H9 (cell line): ENCODE measurements at regions not wholly inside any gene's neighbourhood (a gene's known extent, or its start where the extent isn't known, plus 50 kb on each side); places are given as distances from the start of the nearest gene placed in this dataset.

Experiments used
- DNase-seq: peaks from one replicate; pipeline ENCODE4 v3.0.0-alpha.2; 2017
- H2AFZ ChIP-seq: one replicate; pipeline ENCODE4 v1.6.1; 2013; ENCODE audit warnings: mild to moderate bottlenecking, low read length, control low read depth, moderate library complexity
- H2AK5ac ChIP-seq: 2 replicates; pipeline ENCODE4 v1.6.1; 2013; ENCODE audit warnings: low read length, control low read depth, mixed read lengths; ENCODE audit not compliant: insufficient read length
- H2BK120ac ChIP-seq: one replicate; pipeline ENCODE4 v1.6.1; 2013; ENCODE audit warnings: low read depth, mild to moderate bottlenecking, low read length, control low read depth, inconsistent platforms; ENCODE audit not compliant: poor library complexity, severe bottlenecking
- H2BK12ac ChIP-seq: 2 replicates; pipeline ENCODE4 v1.6.1; 2013; ENCODE audit warnings: low read length, control low read depth, mixed read lengths, low read depth; ENCODE audit not compliant: insufficient read length
- H2BK15ac ChIP-seq: 2 replicates; pipeline ENCODE4 v1.6.1; 2013; ENCODE audit warnings: low read depth, low read length, control low read depth
- H2BK20ac ChIP-seq: one replicate; pipeline ENCODE4 v1.6.1; 2013; ENCODE audit warnings: low read depth, mild to moderate bottlenecking, low read length, control low read depth, inconsistent platforms; ENCODE audit not compliant: poor library complexity, severe bottlenecking
- H2BK5ac ChIP-seq: 2 replicates; pipeline ENCODE4 v1.6.1; 2013; ENCODE audit warnings: low read length, control low read depth, mixed read lengths; ENCODE audit not compliant: insufficient read length
- H3K14ac ChIP-seq: 2 replicates; pipeline ENCODE4 v1.6.1; 2013; ENCODE audit warnings: low read length, control low read depth; ENCODE audit not compliant: insufficient read depth
- H3K18ac ChIP-seq: 2 replicates; pipeline ENCODE4 v1.6.1; 2013; ENCODE audit warnings: low read depth, mild to moderate bottlenecking, mixed read lengths, low read length, control low read depth; ENCODE audit not compliant: insufficient read length
- H3K23ac ChIP-seq: 2 replicates; pipeline ENCODE4 v1.6.1; 2013; ENCODE audit warnings: low read length, control low read depth, mixed read lengths, low read depth; ENCODE audit not compliant: insufficient read length
- H3K23me2 ChIP-seq: 2 replicates; pipeline ENCODE4 v1.6.1; 2013; ENCODE audit warnings: low read depth, mild to moderate bottlenecking, mixed read lengths, low read length, control low read depth; ENCODE audit not compliant: insufficient read length, poor library complexity, severe bottlenecking
- H3K27ac ChIP-seq: 2 replicates; pipeline ENCODE4 v1.5.1; 2013; ENCODE audit warnings: low read length, control low read depth, mixed read lengths, low read depth; ENCODE audit not compliant: insufficient read length
- H3K27me3 ChIP-seq: 2 replicates; pipeline ENCODE4 v1.6.1; 2013; ENCODE audit warnings: low read length, control low read depth, inconsistent platforms; ENCODE audit not compliant: insufficient read depth
- H3K4ac ChIP-seq: 2 replicates; pipeline ENCODE4 v1.6.1; 2013; ENCODE audit warnings: low read depth, mild to moderate bottlenecking, control low read depth, inconsistent platforms, low read length, moderate library complexity
- H3K4me1 ChIP-seq: 2 replicates; pipeline ENCODE4 v1.6.1; 2013; ENCODE audit warnings: low read length, control low read depth, inconsistent platforms; ENCODE audit not compliant: insufficient read depth
- H3K4me2 ChIP-seq: 2 replicates; pipeline ENCODE4 v1.6.1; 2013; ENCODE audit warnings: low read length, control low read depth, mixed read lengths; ENCODE audit not compliant: insufficient read length, insufficient read depth
- H3K56ac ChIP-seq: 2 replicates; pipeline ENCODE4 v1.6.1; 2013; ENCODE audit warnings: low read depth, mild to moderate bottlenecking, mixed read lengths, low read length, control low read depth; ENCODE audit not compliant: insufficient read length
- H3K79me1 ChIP-seq: 2 replicates; pipeline ENCODE4 v1.6.1; 2013; ENCODE audit warnings: low read depth, mild to moderate bottlenecking, moderate library complexity, low read length, control low read depth, inconsistent platforms; ENCODE audit not compliant: insufficient read depth, poor library complexity, severe bottlenecking
- H3K79me2 ChIP-seq: 2 replicates; pipeline ENCODE4 v1.6.1; 2013; ENCODE audit warnings: low read length, control low read depth, inconsistent platforms; ENCODE audit not compliant: insufficient read depth
- H3K9ac ChIP-seq: 2 replicates; pipeline ENCODE4 v1.6.1; 2013; ENCODE audit warnings: low read length, control low read depth, mixed read lengths; ENCODE audit not compliant: insufficient read length; ENCODE audit errors: extremely low read depth
- H3K9me3 ChIP-seq: one replicate; pipeline ENCODE4 v1.6.1; 2013; ENCODE audit warnings: low read depth, low read length, inconsistent platforms; ENCODE audit not compliant: control insufficient read depth
- H3T11ph ChIP-seq: one replicate; pipeline ENCODE4 v1.6.1; 2013; ENCODE audit warnings: mild to moderate bottlenecking, low read length, control low read depth, inconsistent platforms
- H4K20me1 ChIP-seq: one replicate; pipeline ENCODE4 v1.6.1; 2013; ENCODE audit not compliant: control insufficient read depth, insufficient read length, insufficient read depth
- H4K5ac ChIP-seq: 2 replicates; pipeline ENCODE4 v1.6.1; 2013; ENCODE audit warnings: low read depth, mild to moderate bottlenecking, mixed read lengths, low read length, control low read depth; ENCODE audit not compliant: insufficient read length
- H4K8ac ChIP-seq: replicated peaks from 2 replicates; pipeline ENCODE4 v1.6.1; 2013; ENCODE audit warnings: low read length, control low read depth, mixed read lengths, low read depth; ENCODE audit not compliant: insufficient read length
- H4K91ac ChIP-seq: 2 replicates; pipeline ENCODE4 v1.6.1; 2013; ENCODE audit warnings: low read depth, mild to moderate bottlenecking, moderate library complexity, mixed read lengths, low read length, control low read depth; ENCODE audit not compliant: insufficient read length
- H3K27ac Mint-ChIP-seq, 3 experiments: 2 replicates in 2 of 3; 3 replicates in 1 of 3; pipeline ENCODE4 v1.8.0; 2020 to 2021; ENCODE audit warnings: mixed read lengths in 3 of 3, mild to moderate bottlenecking in 1 of 3, moderate library complexity in 1 of 3
- H3K27me3 Mint-ChIP-seq: 2 replicates; pipeline ENCODE4 v1.8.0; 2021; ENCODE audit warnings: low read depth, mild to moderate bottlenecking, moderate library complexity, mixed read lengths
- H3K36me3 Mint-ChIP-seq, 3 experiments: 2 replicates in 2 of 3; 3 replicates in 1 of 3; pipeline ENCODE4 v1.8.0; 2020 to 2021; ENCODE audit warnings: low read depth in 3 of 3, mixed read lengths in 3 of 3; ENCODE audit not compliant: insufficient read depth in 1 of 3
- H3K4me1 Mint-ChIP-seq, 2 experiments: 2 replicates each; pipeline ENCODE4 v1.8.0; 2020; ENCODE audit warnings: mixed read lengths in 2 of 2
- H3K4me3 Mint-ChIP-seq, 2 experiments: 2 replicates in 1 of 2; 3 replicates in 1 of 2; pipeline ENCODE4 v1.8.0; 2020 to 2021; ENCODE audit warnings: mild to moderate bottlenecking in 2 of 2, mixed read lengths in 2 of 2, moderate library complexity in 1 of 2
- H3K9me3 Mint-ChIP-seq, 2 experiments: 2 replicates in 1 of 2; 3 replicates in 1 of 2; pipeline ENCODE4 v1.8.0; 2020; ENCODE audit warnings: mild to moderate bottlenecking in 2 of 2, mixed read lengths in 2 of 2, moderate library complexity in 1 of 2
- WGBS: extraction: QIAGEN DNeasy Blood & Tissue Kit; methylation state at CpG from one replicate; pipeline ENCODE4 v1.1.7; 2013; ENCODE audit warnings: missing lambda C conversion rate, low lambda C conversion rate, mixed read lengths; ENCODE audit not compliant: insufficient read length; ENCODE audit errors: extremely low coverage; 5-methylcytosine and 5-hydroxymethylcytosine counted together
- TF ChIP-seq, protein P1 (sequence below): fragments of 200-600 bp; sonication (generic); conservative IDR thresholded peaks from 3 replicates; pipeline ENCODE4 v1.8.0; 2021; ENCODE audit warnings: antibody characterized with exemption, mild to moderate bottlenecking

GRCh38 chr14:98321841-98322240 lies 950.2 kb downstream of the BCL11B start:
- H3K18ac ChIP-seq, result no peak overlapping the region
- H2AK5ac ChIP-seq, result no peak overlapping the region
- H3K9me3 ChIP-seq, result peaks cover 7% of the 10 kb centered on the region
- Mint-ChIP-seq H3K4me3 (no peak overlapping the region), H3K27ac (no peak overlapping the region), H3K4me1 (no peaks in the 10 kb centered on the region), H3K9me3 (peaks cover 20 to 26% of the 10 kb centered on the region in 2 experiments), H3K27me3 (no peaks in the 10 kb centered on the region), H3K36me3 (peaks cover 0 to 12% (median 5%) of the 10 kb centered on the region in 3 experiments; a peak in 4 of 7 replicates)
- H3K27ac ChIP-seq, result no peak overlapping the region
- no peak overlapping the region for H3K9ac ChIP-seq
- no peaks in the 10 kb centered on the region for H3K79me2 ChIP-seq
- no peak for DNase-seq
- TF ChIP-seq, protein P1, sequence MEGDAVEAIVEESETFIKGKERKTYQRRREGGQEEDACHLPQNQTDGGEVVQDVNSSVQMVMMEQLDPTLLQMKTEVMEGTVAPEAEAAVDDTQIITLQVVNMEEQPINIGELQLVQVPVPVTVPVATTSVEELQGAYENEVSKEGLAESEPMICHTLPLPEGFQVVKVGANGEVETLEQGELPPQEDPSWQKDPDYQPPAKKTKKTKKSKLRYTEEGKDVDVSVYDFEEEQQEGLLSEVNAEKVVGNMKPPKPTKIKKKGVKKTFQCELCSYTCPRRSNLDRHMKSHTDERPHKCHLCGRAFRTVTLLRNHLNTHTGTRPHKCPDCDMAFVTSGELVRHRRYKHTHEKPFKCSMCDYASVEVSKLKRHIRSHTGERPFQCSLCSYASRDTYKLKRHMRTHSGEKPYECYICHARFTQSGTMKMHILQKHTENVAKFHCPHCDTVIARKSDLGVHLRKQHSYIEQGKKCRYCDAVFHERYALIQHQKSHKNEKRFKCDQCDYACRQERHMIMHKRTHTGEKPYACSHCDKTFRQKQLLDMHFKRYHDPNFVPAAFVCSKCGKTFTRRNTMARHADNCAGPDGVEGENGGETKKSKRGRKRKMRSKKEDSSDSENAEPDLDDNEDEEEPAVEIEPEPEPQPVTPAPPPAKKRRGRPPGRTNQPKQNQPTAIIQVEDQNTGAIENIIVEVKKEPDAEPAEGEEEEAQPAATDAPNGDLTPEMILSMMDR, result no peak
- WGBS, result no CpG with 5 or more reads among the region's 3 CpGs
- H3T11ph ChIP-seq, result no peak overlapping the region
- no peaks in the 10 kb centered on the region for H3K4me1 ChIP-seq
- H2BK15ac ChIP-seq, result no peak overlapping the region
- no peak overlapping the region for H3K4me2 ChIP-seq
- H4K20me1 ChIP-seq, result no peaks in the 10 kb centered on the region
- H2BK5ac ChIP-seq, result no peak overlapping the region
- H3K79me1 ChIP-seq, result no peaks in the 10 kb centered on the region
- H2AFZ ChIP-seq, result no peak overlapping the region
- no peak overlapping the region for H2BK120ac ChIP-seq
- H3K27me3 ChIP-seq, result no peaks in the 10 kb centered on the region
- H3K56ac ChIP-seq, result no peak overlapping the region
- H3K23me2 ChIP-seq, result no peaks in the 10 kb centered on the region
- H3K4ac ChIP-seq, result no peak overlapping the region
- no peak overlapping the region for H3K23ac ChIP-seq
- H4K5ac ChIP-seq, result no peak overlapping the region
- H3K14ac ChIP-seq, result no peak overlapping the region
- H2BK20ac ChIP-seq, result no peak overlapping the region
- no peak overlapping the region for H2BK12ac ChIP-seq
- H4K8ac ChIP-seq, result no peak overlapping the region
- no peak overlapping the region for H4K91ac ChIP-seq
